Kidney epithelial cell (primary cell): ENCODE measurements at regions not wholly inside any gene's neighbourhood (a gene's known extent, or its start where the extent isn't known, plus 50 kb on each side); places are given as distances from the start of the nearest gene placed in this dataset.
A peak's percentile ranks its signal among the peaks of the same experiment; 100 is the strongest.

Experiments
- DNase-seq: peaks from one replicate; pipeline ENCODE4 v3.0.0-alpha.2; 2010; ENCODE audit warnings: low read depth
- H3K27me3 ChIP-seq: 2 replicates; pipeline ENCODE4 v1.6.0; 2011; ENCODE audit warnings: low read length; ENCODE audit not compliant: control insufficient read depth, insufficient read depth
- H3K36me3 ChIP-seq: 2 replicates; pipeline ENCODE4 v1.5.1; 2011; ENCODE audit warnings: low read length; ENCODE audit not compliant: control insufficient read depth, insufficient read depth
- H3K4me3 ChIP-seq: 2 replicates; pipeline ENCODE4 v1.5.1; 2011; ENCODE audit warnings: low read depth, mild to moderate bottlenecking, control low read depth, low read length
- CTCF ChIP-seq: IDR thresholded peaks from 2 replicates; pipeline ENCODE4 v1.5.1; 2011; ENCODE audit warnings: mild to moderate bottlenecking, moderate library complexity, low read length, control low read depth, inconsistent platforms; ENCODE audit not compliant: insufficient read depth, poor library complexity, severe bottlenecking

- Histone ChIP-seq H3K36me3 (no peaks in the 10 kb centered on the region), H3K4me3 (no peak overlapping the region), H3K27me3 (no peaks in the 10 kb centered on the region)
- TF ChIP-seq CTCF = no peak
- peak; percentile 67 for DNase-seq
Observed at GRCh38 chr4:158025131-158025530, 147.7 kb downstream of the GASK1B start.

- Histone ChIP-seq H3K27me3 (no peaks in the 10 kb centered on the region), H3K4me3 (no peak overlapping the region), H3K36me3 (no peaks in the 10 kb centered on the region)
- peak; percentile 87 for DNase-seq
- no peak for TF ChIP-seq CTCF
Observed at GRCh38 chr4:158020734-158021346, 152.0 kb downstream of the GASK1B start.

GRCh38 chr4:158020176-158020575 lies 152.6 kb downstream of the GASK1B start:
- Histone ChIP-seq H3K4me3 (no peak overlapping the region), H3K36me3 (no peaks in the 10 kb centered on the region), H3K27me3 (no peaks in the 10 kb centered on the region)
- peak; percentile 85 for DNase-seq
- no peak for TF ChIP-seq CTCF

- TF ChIP-seq CTCF = no peak
- DNase-seq = no peak
Observed at GRCh38 chr4:158018831-158019230, 154.0 kb downstream of the GASK1B start.

GRCh38 chr4:158018221-158018830 lies 154.5 kb downstream of the GASK1B start:
- no peak for DNase-seq
- no peak overlapping the region for H3K4me3 ChIP-seq
- TF ChIP-seq CTCF = no peak
- H3K36me3 ChIP-seq = no peaks in the 10 kb centered on the region
- no peaks in the 10 kb centered on the region for H3K27me3 ChIP-seq

More at GRCh38 chr4:158018831-158019230, 154.0 kb downstream of the GASK1B start:
- no peaks in the 10 kb centered on the region for H3K27me3 ChIP-seq
- no peaks in the 10 kb centered on the region for H3K36me3 ChIP-seq
- no peak overlapping the region for H3K4me3 ChIP-seq

GRCh38 chr4:158016511-158016910 lies 156.3 kb downstream of the GASK1B start:
- Histone ChIP-seq H3K36me3 (no peaks in the 10 kb centered on the region), H3K27me3 (no peaks in the 10 kb centered on the region), H3K4me3 (no peak overlapping the region)
- DNase-seq = no peak
- no peak for TF ChIP-seq CTCF
